ENCODE measurements at regions not wholly inside any gene's neighbourhood (a gene's known extent, or its start where the extent isn't known, plus 50 kb on each side); places are given as distances from the start of the nearest gene placed in this dataset.
"Not testable (repeated sequence)": the region's sequence is repeated elsewhere in the genome, so short reads cannot be mapped to it uniquely, and the experiment has no call there.

GRCh38 chr2:235227590-235227989 lies 266.3 kb upstream of the AGAP1 start:
- POLR2A ChIA-PET = no interaction called here
- CTCF ChIA-PET = interaction anchor here (0.6 kb wide), 2 partner anchors 289 to 1029 kb away, joined by 4 to 5 read pairs; no protein-coding TSS in a partner anchor

GRCh38 chr2:235228422-235228821 lies 265.4 kb upstream of the AGAP1 start:
- H3K4me1 ChIP-seq (ENCODE audit: control insufficient read depth, insufficient read depth, low read length); H3K36me3 ChIP-seq (ENCODE audit: control insufficient read depth in 2 of 2, insufficient read depth in 1 of 2, low read length in 2 of 2); POLR2A ChIA-PET; H3K4me3 ChIP-seq (ENCODE audit: low read depth, low read length); H3K9me3 ChIP-seq (ENCODE audit: control insufficient read depth, insufficient read depth, low read depth, low read length); H3K27ac ChIP-seq (ENCODE audit: extremely low read depth, low read depth, low read length): not testable (repeated sequence)
- TF ChIP-seq ZNF555 (tag by site-specific recombination; conservative IDR thresholded peaks at IDR 0.05) (peak; percentile 31; the same call in 1 of the 2 replicates), ZNF426 (tag by site-specific recombination; IDR thresholded peaks at IDR 0.05) (peak; percentile 45), ZNF518A (tag by site-specific recombination; conservative IDR thresholded peaks at IDR 0.05; ENCODE audit: low read depth) (0 out of 2 replicates have a peak, but pooled peaks have one; percentile 54), ZNF394 (tag by site-specific recombination; IDR thresholded peaks at IDR 0.05; ENCODE audit: borderline replicate concordance) (peak; percentile 65; the same call in 1 of the 2 replicates), ZNF623 (tag by site-specific recombination; IDR thresholded peaks at IDR 0.05) (0 out of 2 replicates have a peak, but pooled peaks have one; percentile 21)
- TF ChIP-seq, protein P1, sequence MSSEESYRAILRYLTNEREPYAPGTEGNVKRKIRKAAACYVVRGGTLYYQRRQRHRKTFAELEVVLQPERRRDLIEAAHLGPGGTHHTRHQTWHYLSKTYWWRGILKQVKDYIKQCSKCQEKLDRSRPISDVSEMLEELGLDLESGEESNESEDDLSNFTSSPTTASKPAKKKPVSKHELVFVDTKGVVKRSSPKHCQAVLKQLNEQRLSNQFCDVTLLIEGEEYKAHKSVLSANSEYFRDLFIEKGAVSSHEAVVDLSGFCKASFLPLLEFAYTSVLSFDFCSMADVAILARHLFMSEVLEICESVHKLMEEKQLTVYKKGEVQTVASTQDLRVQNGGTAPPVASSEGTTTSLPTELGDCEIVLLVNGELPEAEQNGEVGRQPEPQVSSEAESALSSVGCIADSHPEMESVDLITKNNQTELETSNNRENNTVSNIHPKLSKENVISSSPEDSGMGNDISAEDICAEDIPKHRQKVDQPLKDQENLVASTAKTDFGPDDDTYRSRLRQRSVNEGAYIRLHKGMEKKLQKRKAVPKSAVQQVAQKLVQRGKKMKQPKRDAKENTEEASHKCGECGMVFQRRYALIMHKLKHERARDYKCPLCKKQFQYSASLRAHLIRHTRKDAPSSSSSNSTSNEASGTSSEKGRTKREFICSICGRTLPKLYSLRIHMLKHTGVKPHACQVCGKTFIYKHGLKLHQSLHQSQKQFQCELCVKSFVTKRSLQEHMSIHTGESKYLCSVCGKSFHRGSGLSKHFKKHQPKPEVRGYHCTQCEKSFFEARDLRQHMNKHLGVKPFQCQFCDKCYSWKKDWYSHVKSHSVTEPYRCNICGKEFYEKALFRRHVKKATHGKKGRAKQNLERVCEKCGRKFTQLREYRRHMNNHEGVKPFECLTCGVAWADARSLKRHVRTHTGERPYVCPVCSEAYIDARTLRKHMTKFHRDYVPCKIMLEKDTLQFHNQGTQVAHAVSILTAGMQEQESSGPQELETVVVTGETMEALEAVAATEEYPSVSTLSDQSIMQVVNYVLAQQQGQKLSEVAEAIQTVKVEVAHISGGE (tag by site-specific recombination; conservative IDR thresholded peaks at IDR 0.05; ENCODE audit: low read depth) = peak; percentile 29; the same call in 1 of the 2 replicates
- CTCF ChIA-PET = interaction anchor here (0.6 kb wide), 1 partner anchor 288 kb away, joined by 4 read pairs; no protein-coding TSS in a partner anchor

More at GRCh38 chr2:235227590-235227989, 266.3 kb upstream of the AGAP1 start:
- Histone ChIP-seq H3K36me3 (ENCODE audit: control insufficient read depth in 2 of 2, insufficient read depth in 1 of 2, low read length in 2 of 2) (no peaks in the 10 kb centered on the region), H3K4me1 (ENCODE audit: control insufficient read depth, insufficient read depth, low read length) (peaks cover 7% of the 10 kb centered on the region; the same call in 1 of the 2 replicates), H3K9me3 (ENCODE audit: control insufficient read depth, insufficient read depth, low read depth, low read length) (no peaks in the 10 kb centered on the region), H3K4me3 (ENCODE audit: low read depth, low read length) (no peak overlapping the region), H3K27ac (ENCODE audit: extremely low read depth, low read depth, low read length) (no peak overlapping the region)
- no peak for TF ChIP-seq ZNF433 (tag by site-specific recombination; IDR thresholded peaks at IDR 0.05; ENCODE audit: low read depth)
- TF ChIP-seq ZEB2 (tag by site-specific recombination; IDR thresholded peaks at IDR 0.05) = no peak
- TF ChIP-seq ZNF16 (tag by site-specific recombination; IDR thresholded peaks at IDR 0.05; ENCODE audit: low read depth) = no peak
- no peak for TF ChIP-seq ZBTB6 (tag by site-specific recombination; IDR thresholded peaks at IDR 0.05)
- TF ChIP-seq ZNF19 (tag by site-specific recombination; IDR thresholded peaks at IDR 0.05; ENCODE audit: low read depth) = no peak
- TF ChIP-seq, protein P2, sequence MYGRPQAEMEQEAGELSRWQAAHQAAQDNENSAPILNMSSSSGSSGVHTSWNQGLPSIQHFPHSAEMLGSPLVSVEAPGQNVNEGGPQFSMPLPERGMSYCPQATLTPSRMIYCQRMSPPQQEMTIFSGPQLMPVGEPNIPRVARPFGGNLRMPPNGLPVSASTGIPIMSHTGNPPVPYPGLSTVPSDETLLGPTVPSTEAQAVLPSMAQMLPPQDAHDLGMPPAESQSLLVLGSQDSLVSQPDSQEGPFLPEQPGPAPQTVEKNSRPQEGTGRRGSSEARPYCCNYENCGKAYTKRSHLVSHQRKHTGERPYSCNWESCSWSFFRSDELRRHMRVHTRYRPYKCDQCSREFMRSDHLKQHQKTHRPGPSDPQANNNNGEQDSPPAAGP (tag by site-specific recombination; IDR thresholded peaks at IDR 0.05) = no peak

Measured in HEK293 (cell line).